ENCODE measurements at regions not wholly inside any gene's neighbourhood (a gene's known extent, or its start where the extent isn't known, plus 50 kb on each side); places are given as distances from the start of the nearest gene placed in this dataset.
"Not testable (repeated sequence)": the region's sequence is repeated elsewhere in the genome, so short reads cannot be mapped to it uniquely, and the experiment has no call there.

DNA sequence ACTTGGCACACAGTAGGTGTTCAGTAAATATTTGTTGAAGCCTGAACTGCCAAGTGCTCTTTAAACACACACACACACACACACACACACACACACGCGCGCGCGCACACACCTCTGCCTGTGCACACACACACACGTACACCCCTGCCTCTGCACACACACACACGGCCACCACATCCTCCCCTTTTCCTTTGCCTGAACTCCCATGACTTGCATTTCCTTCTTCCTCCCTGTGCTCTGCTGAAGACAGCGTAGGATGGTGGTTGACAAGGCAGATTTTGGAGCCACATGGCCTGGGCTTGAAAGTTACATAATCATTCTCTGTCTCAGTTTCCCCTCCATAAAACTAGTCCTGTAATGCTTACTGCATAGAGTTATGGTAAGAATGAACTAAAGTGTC is 712.3 kb downstream of the PTPRU start:
- no peak for DNase-seq

DNA sequence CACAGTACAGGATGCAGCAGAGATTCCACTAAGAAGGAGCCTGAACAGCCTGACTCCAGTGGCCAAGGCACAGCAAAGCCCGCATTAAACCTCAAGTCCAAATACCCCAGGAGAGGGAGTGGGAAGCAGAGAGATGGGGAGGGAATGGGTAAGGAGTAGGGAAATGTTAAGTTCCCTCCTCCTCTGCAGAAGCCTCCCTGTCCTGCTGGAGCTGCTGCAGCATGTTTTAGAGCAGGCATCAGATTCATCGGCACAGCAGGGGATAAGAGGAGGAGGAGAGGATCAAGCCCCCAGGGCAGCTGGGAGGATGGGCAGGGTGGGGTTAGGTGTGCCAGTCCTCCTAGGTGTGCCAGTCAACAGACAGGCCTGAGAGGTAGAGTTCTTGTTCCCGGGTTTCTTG is 709.7 kb downstream of the PTPRU start:
- DNase-seq, result no peak

DNA sequence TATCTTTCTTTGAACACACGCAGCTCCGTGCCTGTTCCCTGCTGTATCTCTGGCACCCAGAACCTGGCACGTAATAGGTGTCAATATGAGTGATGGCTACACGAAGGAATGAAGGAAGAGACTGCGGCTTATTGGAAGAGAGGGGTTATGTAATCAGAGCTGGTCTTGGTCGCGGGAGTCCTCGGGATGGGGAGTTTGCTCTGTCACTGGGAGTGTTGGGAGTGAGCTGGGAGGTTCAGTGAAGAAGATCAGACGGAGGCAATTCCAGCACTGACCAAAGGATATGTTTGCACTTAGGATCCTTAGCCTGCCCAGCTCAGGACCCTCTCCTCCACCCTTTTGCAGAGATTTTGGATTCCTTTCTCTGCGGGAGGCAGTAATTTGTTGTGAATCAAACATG is 709.1 kb downstream of the PTPRU start:
- DNase-seq, result no peak

DNA sequence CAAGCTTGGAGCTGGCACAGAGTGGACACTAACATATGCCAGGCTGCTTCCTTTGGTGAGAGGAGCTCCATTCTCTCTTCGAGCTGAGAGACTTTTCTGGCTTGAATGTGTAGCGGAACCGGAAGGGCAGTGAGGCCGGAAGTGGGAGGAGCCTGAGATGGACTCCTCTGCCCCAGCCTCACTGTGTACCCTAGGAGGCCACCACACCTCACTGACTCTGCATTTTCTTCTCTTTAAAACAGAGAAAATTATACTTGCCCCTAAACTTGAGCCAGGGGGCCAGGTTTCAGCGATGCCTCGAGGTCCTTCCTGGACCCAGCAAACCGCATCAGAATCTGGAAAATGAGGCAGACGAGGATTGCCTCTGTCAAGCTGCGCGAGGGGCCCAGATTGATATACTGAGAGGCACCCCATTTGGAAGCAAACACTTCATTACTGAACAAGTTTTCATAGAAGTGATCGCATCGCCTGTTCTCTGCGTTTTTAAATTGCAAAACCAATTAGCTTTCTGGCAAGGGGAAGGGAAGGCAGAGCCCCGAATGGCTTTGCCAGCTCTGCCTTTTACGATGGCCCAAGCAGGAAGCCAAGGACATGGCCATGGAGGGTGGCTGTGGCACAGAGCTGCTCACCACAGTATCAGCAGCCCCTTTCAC is 708.1 kb downstream of the PTPRU start:
- DNase-seq, result no peak

DNA sequence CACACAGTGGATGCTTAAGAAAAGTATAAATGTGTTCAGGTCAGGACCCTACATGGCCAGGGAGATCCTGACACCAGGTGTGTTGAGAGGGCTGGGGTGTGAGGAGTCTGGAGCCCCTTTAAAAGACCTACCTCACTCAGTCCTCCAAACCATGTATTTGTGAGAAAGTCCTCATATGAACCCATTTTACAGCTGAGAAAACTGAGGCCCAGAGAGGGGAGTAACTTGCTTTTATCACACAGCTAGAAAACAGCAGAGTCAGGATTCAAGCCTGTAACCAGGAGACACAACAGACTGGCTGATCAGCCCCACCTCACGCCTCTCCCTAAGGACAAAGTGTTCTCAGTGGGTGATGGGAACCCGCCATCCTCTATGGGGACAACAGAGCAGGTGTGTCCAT is 706.7 kb downstream of the PTPRU start:
- no peak for DNase-seq

DNA sequence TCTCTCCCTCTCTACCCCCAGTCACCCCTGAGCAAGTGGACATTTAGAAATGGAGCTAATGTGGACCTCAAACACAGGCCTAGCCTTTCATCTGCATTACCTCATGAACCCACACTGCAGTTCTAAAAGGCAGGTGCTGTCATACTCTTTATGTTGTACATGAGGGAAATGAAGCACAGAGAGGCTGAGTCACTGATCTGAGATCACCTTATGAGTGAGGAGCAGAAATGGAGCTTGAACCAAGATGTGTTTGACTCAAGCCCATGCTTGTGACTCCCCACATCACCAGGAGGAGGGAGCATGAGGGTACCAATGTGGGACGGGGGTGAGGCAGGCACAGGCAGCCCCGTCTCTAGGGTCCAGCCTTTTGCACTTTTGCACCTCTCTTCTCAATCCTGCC is 702.8 kb downstream of the PTPRU start:
- no peak for DNase-seq

DNA sequence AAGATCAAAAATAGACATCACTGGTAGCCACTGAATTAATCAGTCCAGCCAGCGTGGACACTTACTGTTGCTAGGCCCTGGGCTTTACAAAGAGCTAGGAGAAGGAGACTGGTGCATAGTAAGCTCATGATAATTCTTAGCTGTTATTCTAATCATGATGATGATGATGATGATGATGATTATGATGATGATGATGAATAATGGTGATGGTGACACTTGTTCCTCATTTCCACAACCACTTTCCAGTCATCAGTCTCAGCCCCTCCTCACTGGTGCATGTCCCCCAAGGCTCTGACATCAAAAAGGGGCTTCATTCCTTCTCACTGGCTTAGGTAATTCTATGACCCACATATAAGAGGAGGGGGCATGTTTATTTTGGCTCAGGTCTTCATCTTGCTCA is 701.0 kb downstream of the PTPRU start:
- no peak for DNase-seq

DNA sequence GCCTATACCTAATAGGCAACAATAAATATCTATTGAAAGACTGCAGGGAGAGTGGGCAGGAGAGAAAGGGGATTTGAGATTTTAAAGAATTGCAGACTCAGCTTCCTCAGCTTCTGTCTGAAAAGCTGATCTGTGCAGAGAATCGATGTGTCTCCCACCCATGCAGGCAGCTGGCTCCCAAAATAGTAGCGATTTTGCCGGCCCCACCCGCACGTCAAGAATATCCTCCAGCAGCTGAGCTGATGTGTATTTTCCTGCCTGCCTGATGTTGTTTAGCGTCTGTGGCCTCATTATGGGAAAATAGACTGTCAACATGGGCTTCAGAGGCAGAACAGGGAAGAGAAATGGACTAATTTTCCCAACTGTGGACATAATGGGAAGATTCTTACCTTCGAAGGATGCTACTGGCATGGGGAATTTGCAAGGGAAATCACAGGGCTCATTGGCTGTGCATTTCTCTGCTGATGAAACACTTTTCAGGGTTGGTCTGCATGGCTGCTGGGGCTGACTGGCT is 699.8 kb downstream of the PTPRU start:
- DNase-seq, result no peak

DNA sequence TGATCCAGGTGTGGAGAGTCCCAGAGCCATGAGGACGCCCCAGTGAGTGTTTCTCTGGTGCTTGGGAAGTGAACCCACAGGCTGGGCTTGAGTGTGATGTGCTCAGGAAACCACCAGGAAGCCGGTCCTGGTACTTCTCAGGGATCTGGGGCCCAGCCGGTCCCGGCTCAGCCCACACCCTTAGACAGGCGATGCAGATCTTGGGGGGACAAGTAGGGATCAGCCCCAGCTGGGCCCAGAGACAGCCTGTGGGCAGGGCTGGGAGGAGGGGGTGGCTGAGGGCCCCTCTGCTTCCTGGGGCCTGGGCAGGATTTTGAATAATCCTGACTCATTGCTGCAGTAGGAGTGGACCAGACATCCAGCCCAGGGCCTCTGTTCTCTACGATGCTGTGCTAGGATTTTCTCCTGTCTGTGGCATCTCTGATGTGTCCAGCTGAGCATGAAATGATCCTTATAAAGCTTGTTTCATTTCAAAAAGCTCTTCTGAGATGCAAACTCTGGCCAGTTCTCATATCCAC is 698.0 kb downstream of the PTPRU start:
- no peak for DNase-seq

DNA sequence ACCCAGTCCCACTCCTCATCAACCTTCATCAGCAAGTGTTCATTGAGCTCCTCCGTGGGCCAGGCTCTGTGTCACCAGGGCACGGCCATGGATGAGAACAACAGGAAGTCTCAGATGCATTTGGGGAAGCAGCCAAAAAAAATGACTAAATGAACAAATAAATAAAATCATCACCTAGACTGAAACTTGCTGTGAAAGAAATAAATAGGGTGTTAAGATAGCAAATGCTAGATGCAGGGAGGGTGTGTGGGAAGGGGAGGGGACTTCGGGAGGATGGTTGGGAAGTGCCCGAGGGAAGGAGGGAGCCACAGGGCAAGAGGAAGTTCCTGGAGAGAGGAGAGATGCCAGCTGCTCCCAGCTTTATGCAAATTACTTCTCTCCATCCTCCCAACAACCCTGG is 696.7 kb downstream of the PTPRU start:
- DNase-seq, result no peak

DNA sequence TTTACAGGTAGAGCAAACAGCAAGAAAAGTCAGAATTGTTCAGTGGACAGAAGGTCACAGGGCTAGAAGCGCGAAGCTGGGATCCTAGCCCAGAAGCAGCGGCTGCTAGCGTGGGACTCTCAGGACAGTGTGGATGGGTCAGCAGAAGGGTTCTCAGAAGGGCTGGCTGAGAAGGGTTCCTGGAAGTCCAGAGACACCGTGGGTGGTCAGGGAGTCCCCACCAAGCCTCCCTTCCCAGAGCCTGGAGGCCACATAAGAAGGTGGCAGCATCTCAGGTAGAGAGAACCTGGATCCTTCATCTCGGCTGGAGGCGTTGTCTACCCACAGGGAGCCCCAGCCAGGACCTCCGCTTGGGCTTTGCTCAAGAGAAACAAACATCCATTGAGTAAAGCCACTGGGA is 696.3 kb downstream of the PTPRU start:
- DNase-seq, result no peak

DNA sequence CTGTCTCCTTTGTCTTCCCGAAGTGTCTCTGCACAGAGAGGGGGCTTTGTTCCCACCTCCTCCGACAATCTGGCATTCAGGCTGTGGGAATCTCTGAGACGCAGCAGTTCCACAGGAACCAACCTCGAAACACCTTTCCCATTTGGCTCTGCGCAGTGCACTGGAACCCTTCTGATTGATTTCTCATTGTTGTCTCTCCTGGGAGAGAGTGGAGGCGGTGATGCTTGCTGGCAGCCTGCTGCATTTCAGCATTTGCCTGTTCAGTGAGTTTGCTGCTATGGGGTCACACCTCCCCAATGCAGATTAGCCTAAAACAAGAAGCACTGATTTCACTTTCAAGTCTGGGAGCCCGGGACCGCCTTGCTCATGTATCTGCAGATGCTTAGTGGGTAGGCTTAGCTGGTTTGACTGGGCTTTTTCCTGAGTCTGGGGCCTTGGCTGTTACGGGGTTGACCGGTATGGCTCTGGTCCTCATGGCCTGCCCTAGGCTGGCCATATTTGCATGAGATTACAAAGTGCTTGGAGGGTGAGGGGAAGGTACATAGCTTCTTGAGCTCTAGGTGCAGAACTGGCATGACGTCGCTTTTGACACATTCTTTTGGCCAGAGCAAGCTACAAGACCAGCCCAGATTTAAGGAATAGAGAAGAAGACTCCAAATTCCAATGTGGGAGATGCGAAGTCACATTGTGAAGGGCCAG is 695.3 kb downstream of the PTPRU start:
- DNase-seq, result no peak

DNA sequence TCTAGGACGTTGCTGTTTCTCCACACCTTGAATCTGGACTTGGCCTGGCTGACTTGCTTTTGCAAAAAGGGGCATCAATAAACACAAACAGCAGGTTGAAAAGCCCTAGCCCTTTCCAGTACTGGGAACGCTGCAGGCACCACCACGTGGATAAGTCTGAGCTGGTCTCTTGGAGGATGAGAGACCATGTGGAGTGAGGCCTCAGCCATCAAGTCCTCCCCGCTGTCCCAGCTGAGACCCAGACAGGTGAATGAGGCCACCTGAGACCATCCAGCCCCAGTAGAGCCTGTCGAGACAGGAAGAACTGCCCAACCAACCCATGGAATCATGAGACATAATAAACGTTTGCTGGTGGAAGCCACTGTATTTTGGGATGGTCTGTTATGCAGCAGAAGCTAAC is 688.7 kb downstream of the PTPRU start:
- no peak for DNase-seq

DNA sequence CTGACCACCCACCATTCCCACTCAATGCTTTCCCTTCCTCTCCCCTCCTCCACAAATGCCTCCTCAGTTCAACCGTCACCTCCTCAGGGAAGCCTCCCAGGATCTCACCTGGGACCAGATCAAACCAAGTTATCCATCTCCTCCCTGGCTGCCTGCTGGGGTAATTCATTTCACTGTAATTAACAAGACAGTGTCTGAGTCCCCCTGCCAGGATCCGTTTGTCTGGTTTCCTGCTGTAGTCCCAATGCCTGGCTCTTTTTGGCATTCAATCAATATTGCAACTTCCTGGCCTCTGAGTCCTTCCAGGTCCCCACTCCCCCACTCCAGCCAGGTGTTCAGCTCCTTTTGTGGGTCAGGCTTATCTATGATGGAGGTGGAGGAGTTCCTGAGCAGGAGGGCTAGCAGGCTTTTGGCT is 687.7 kb downstream of the PTPRU start:
- DNase-seq, result no peak

DNA sequence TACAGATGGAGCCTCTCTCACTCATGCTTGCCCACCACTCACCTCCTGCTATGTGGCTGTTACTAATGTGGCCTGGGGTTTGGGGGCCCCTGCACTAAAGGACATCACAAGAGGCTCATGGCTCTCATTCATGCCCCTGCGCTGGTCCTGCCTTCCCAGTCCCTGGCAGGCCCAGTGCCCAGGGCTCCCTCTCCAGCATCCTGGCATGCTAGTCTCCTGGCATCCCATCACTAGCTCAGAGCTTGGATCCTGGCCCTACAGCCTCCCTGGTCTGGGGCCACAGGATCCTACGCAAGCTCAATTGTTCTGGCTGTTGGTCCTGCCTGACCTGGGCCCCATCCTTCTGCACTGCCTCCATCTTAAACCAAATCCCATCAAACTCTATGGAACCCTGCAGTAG is 685.4 kb downstream of the PTPRU start:
- no peak for DNase-seq

DNA sequence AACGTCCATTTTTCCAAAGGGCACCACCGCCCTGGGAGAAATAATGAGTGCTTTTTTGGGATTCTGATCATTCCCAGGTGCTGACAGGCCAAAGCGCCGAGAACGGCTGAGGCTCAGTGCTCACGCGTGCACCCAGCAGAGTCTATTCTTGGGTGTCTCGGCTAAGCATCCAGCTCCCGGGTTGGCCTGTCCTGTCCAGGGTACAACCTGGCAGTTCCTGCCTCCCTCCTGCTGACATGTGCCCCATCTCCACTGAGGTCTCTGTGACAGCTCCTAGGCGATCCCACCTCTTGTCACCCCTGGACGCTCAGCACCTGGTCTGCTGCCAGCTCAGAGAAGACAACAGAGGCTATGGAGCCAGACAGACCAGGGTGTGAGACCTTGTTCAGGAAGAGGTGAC is 684.5 kb downstream of the PTPRU start:
- DNase-seq, result no peak

DNA sequence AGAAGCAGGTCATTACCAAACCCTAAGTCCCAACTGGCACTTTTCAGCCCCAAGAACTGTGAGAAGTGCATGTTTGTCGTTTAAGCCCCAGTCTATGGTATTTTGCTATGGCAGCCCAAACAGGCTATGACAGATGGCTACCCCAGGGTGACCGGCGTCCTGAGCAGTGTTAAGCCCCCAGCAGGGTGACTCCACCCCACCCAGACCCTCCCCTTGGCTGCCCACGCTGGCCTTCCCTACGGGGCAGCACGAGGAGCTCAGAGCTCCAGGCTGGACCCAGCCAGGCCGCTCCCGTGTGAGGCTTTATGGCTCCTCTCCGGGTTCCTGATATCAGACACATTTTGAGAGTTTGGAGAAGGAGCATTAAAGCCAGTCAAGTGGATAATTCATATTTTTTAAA is 684.0 kb downstream of the PTPRU start:
- no peak for DNase-seq

DNA sequence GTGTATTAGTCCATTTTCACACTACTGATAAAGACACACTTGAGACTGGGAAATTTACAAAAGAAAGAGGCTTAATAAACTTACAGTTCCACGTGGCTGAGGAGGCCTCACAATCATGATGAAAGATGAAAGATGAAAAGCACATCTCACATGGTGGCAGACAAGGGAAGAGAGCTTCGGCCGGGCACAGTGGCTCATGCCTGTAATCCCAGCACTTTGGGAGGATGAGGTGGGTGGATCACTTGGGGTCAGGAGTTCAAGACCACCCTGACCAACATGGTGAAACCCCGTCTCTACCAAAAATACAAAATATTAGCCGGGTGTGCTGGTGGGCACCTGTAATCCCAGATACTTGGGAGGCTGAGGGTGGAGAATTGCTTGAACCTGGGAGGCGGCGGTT is 682.7 kb downstream of the PTPRU start:
- not testable (repeated sequence) for DNase-seq

DNA sequence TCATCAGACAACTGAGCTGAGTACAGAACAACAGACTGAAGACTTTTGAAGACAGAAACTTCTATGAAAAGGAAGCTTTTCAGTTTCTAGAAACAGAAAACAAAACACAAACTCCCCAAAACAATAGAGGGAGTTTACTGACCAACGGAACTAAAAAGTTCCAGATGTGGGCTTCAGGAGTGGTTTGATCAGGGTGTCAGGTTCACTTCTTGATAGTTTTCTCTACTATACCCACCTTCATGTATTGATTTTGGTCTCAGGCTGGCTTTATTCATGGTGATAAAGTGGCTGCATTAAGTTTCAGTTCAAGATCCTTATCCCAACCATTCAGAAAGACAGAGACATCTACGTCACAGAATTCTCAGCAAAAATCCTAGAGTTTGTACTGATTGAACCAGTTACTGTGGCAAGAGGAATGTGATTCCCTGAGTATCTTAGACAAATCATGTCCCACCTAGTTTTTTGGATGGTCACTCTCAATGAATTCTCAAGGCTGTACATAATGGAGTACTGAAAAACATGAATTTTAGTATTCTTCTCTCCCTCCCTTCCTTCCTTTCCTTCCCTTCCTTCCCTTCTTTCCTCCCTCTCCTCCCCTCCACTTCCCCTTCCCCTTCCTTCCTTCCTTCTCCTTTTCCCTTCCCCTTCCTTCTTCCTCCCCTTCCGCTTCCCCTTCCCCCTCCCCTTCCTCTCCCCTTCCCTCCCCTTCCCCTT is 680.5 kb downstream of the PTPRU start:
- no peak for DNase-seq

DNA sequence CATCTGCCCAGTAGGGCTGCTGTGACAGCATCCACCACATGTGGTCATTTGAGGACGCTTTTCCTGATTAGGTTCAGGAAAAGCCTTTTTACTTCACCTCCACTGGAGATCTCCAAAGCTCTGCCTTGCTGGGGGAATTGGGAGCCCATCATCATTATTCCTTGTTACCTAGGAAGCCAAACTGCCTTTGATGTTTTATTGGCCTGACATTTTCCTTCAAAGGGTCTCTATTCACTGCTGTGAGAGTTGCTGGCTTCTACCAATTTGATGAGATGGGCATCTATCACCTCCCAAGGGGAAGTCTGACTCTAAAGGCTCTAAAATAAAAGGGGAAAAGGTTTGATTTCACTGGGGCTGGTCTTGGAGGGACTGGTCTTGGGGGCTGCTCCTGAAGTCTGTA is 678.6 kb downstream of the PTPRU start:
- no peak for DNase-seq

DNA sequence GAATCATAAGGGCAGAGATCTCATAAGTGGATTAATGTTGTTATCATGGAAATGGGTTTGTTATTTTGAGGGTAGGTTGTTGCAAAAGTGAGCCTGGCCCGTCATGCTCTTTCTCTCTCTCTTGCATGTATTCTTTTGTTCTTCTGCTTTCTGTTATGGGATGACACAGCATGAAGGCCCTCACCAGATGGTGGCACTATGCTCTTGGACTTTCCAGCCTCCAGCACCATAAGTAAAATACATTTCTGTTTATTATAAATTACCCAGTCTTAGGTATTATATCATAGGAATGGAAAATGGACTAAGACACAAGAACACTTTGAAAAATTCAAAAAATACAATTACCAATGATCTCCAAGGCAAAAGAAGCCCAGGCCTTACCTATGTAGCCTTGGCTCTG is 676.1 kb downstream of the PTPRU start:
- peak; percentile 47 for DNase-seq

DNA sequence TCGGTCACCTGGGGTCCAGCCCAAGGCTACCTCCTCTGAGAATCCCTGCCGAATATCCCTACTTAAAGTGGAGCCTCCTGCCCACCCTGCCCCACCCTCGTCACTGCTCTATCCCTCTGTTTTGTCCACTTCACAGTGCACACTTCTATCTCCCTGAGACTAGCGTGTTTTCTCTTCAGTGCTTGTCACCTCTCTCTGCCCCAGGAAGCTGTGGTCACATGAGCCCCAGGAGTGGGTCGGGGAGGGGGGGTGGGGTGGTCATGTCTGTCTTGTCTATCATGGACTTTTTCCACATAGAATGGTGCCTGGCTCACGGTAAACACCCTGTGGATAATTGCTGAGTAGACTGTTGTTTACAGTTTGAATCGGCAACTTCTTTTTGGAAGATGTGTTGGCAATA is 673.6 kb downstream of the PTPRU start:
- no peak for DNase-seq

DNA sequence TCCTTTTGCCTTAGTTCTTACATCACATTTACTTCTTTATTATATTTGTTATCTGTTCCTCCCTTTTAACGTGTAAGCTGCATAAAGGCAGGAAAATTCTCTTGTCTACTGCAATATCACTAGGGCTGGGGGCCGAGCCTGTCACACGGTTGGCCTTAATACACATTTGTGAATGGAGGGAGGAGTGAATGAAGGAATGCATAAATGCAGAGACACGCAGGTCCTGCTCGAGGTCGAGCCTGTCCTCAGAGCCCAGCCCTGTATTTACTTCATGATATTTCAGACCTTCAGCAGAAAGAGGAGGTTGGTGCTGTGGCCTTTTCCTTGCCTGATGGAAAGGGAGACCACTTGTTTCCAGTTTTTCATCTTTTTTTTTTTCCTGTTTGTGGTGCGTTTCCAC is 671.3 kb downstream of the PTPRU start:
- no peak for DNase-seq

DNA sequence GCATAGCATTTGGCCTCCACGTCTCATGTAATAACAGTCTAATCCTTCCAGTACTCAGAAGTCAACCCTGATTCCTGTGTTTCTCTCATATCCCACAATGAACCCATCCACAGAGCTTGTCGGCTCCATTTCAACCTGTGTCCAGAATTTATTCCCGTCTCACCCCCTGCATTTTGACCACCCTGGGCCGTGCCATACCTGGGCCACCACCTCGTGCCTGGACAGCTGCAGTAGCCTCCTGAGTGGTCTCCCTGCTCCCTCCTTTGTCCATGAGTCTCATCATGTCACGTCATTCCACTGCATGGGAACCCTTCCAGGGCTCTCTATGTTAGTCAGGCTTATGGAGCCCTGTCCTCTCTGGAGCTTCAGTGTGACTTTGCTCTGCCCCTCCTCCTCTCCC is 670.6 kb downstream of the PTPRU start:
- DNase-seq, result no peak
